Inferior parietal cortex (tissue), 1 donor: ENCODE measurements at regions not wholly inside any gene's neighbourhood (a gene's known extent, or its start where the extent isn't known, plus 50 kb on each side); places are given as distances from the start of the nearest gene placed in this dataset.
"Not testable (repeated sequence)": the region's sequence is repeated elsewhere in the genome, so short reads cannot be mapped to it uniquely, and the experiment has no call there.

Experiments used
- DNase-seq: peaks from one replicate; pipeline ENCODE4 v3.0.0-alpha.2; 2016; ENCODE audit errors: extremely low spot score

GRCh38 chr5:86542532-86542931 lies 75.2 kb upstream of the COX7C start:
- no peak for DNase-seq

DNA sequence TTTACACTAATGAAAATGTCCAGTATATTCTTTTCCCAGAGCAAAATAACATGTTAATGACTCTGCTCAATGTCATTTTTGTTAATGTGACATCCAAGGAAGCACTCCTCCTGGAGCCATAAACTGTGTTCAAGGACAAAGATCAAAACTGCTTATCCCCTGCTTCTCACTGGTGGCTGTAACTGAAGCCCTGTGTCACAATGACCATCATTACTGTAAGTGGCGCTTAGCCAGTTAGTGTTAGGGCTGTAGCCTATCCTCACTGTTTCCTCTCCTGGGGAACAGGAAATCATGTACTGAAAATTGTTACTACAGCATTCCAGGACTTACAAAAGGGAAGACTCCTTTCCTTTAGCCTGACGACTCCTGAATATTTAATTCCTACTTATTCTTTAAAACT lies 71.7 kb upstream of the COX7C start:
- DNase-seq, result no peak

- DNase-seq, result no peak
These were observed 71.2 kb upstream of the COX7C start for GRCh38 chr5:86546582-86546981.

DNA sequence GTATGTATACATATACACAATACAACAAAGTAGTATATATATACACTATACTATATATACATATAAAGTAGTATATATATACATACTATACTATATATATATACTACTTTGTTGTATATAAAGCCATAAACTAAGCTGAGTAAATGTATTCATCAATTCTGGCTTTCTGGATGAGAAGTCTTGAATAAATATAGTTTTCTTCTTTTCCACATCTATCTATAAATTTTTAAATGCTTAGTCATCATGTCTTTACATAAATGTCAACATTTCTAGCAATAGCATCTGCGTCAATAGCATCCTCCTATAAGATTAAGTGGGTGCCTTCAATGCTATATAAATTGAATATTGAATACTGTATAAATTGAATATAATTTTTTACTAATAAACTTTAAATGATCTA lies 63.1 kb upstream of the COX7C start:
- DNase-seq, result no peak

DNA sequence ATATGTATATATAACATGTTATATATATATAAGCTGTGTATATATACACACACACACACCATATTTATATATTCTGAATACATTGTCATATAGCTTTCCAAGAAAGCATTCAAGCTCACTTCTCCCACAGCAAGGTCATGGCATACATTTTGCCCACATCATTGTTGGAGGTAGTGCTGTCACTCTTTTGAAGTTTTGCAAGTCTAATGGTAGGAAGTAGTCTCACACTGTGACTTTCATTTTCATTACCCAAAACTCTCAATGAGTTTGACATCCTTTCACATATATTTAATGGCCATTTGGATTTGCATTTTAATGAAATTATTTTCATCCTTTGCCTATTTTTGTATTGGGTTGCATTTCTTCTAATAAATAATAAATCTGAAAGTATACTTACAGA lies 59.8 kb upstream of the COX7C start:
- no peak for DNase-seq

- no peak for DNase-seq
These were observed 52.4 kb upstream of the COX7C start for GRCh38 chr5:86565197-86565789.

- DNase-seq, result not testable (repeated sequence)
These were observed 51.7 kb upstream of the COX7C start for GRCh38 chr5:86566030-86566429.
